GM23248 (cell line): ENCODE measurements at regions not wholly inside any gene's neighbourhood (a gene's known extent, or its start where the extent isn't known, plus 50 kb on each side); places are given as distances from the start of the nearest gene placed in this dataset.

ENCODE experiments used
- DNase-seq: peaks from one replicate; pipeline ENCODE4 v3.0.0-alpha.2; 2015
- H2AFZ ChIP-seq: fragments of 200-600 bp; sonication (generic); 2 replicates; pipeline ENCODE4 v1.6.1; 2016; ENCODE audit warnings: antibody characterized with exemption
- H3F3A ChIP-seq: fragments of 200-600 bp; sonication (generic); 2 replicates; pipeline ENCODE4 v1.6.1; 2016; ENCODE audit warnings: mild to moderate bottlenecking, antibody characterized with exemption, mixed run types; ENCODE audit not compliant: insufficient read depth
- H3K27ac ChIP-seq: fragments of 200-600 bp; sonication (generic); 2 replicates; pipeline ENCODE4 v1.5.1; 2016; ENCODE audit warnings: mild to moderate bottlenecking
- H3K27me3 ChIP-seq: fragments of 200-600 bp; sonication (generic); replicated peaks from 2 replicates; pipeline ENCODE4 v1.6.1; 2016; ENCODE audit warnings: mild to moderate bottlenecking; ENCODE audit not compliant: insufficient read depth
- H3K36me3 ChIP-seq: fragments of 200-600 bp; sonication (generic); 2 replicates; pipeline ENCODE4 v1.6.1; 2016; ENCODE audit warnings: low read depth, mild to moderate bottlenecking
- H3K4me1 ChIP-seq: fragments of 200-600 bp; sonication (generic); 2 replicates; pipeline ENCODE4 v1.6.1; 2016; ENCODE audit warnings: mild to moderate bottlenecking; ENCODE audit not compliant: insufficient read depth
- H3K4me2 ChIP-seq: fragments of 200-600 bp; sonication (generic); one replicate; pipeline ENCODE4 v1.6.1; 2016; ENCODE audit warnings: mild to moderate bottlenecking; ENCODE audit not compliant: unreplicated experiment
- H3K4me3 ChIP-seq: fragments of 200-600 bp; sonication (generic); 2 replicates; pipeline ENCODE4 v1.5.1; 2016; ENCODE audit warnings: mild to moderate bottlenecking
- H3K79me2 ChIP-seq: fragments of 200-600 bp; sonication (generic); 2 replicates; pipeline ENCODE4 v1.6.1; 2016; ENCODE audit warnings: mild to moderate bottlenecking; ENCODE audit not compliant: insufficient read depth
- H3K9ac ChIP-seq: fragments of 200-600 bp; sonication (generic); 2 replicates; pipeline ENCODE4 v1.6.1; 2016; ENCODE audit warnings: mild to moderate bottlenecking
- H3K9me2 ChIP-seq: fragments of 200-600 bp; sonication (generic); 2 replicates; pipeline ENCODE4 v1.6.1; 2016; ENCODE audit warnings: mixed run types, mild to moderate bottlenecking, moderate library complexity; ENCODE audit not compliant: insufficient read depth
- H3K9me3 ChIP-seq: fragments of 200-600 bp; sonication (generic); one replicate; pipeline ENCODE4 v1.6.1; 2017; ENCODE audit warnings: low read depth
- H4K20me1 ChIP-seq: fragments of 200-600 bp; sonication (generic); 2 replicates; pipeline ENCODE4 v1.6.0; 2016; ENCODE audit not compliant: insufficient read depth
- EZH2 ChIP-seq: fragments of 200-600 bp; sonication (generic); IDR thresholded peaks from 2 replicates; pipeline ENCODE4 v1.6.1; 2018; ENCODE audit warnings: antibody characterized with exemption, mild to moderate bottlenecking; ENCODE audit not compliant: insufficient read depth, poor library complexity, severe bottlenecking
- EZH2phosphoT487 ChIP-seq: fragments of 200-600 bp; sonication (generic); IDR thresholded peaks from 2 replicates; pipeline ENCODE4 v1.6.1; 2018; ENCODE audit warnings: antibody characterized with exemption, moderate library complexity, mild to moderate bottlenecking, low read depth; ENCODE audit not compliant: insufficient read depth
- WGBS, 2 experiments: methylation state at CpG; one replicate each; pipeline ENCODE4 v1.1.6; 2015 to 2017; ENCODE audit warnings: low lambda C conversion rate in 2 of 2, low coverage in 1 of 2; ENCODE audit errors: missing lambda C conversion rate in 2 of 2; 5-methylcytosine and 5-hydroxymethylcytosine counted together
- in situ Hi-C: fragments of 300-500 bp; cut with MboI; formaldehyde crosslinking; loops from 2 replicates; pipeline ENCODE4 v1.15.0; 2020

- no peaks in the 10 kb centered on the region for H3K79me2 ChIP-seq
- no peak overlapping the region for H3K9ac ChIP-seq
- no peaks in the 10 kb centered on the region for H3F3A ChIP-seq
- no peaks in the 10 kb centered on the region for H3K27me3 ChIP-seq
- no peak for DNase-seq
- no peaks in the 10 kb centered on the region for H3K9me3 ChIP-seq
- no peak overlapping the region for H3K4me3 ChIP-seq
- H3K36me3 ChIP-seq, result no peaks in the 10 kb centered on the region
- no peaks in the 10 kb centered on the region for H3K4me1 ChIP-seq
- no peak overlapping the region for H3K27ac ChIP-seq
- 97 to 99% methylated on average over 4 of the region's 4 CpGs for WGBS, 2 experiments
- TF ChIP-seq EZH2phosphoT487, result no peak
- TF ChIP-seq EZH2, result no peak
- H3K4me2 ChIP-seq, result no peak overlapping the region
- no peaks in the 10 kb centered on the region for H3K9me2 ChIP-seq
- no peaks in the 10 kb centered on the region for H4K20me1 ChIP-seq
- in situ Hi-C loops, result no loop called here
- H2AFZ ChIP-seq, result no peak overlapping the region
Observed at GRCh38 chr7:16123117-16123770, 298.1 kb downstream of the CRPPA start.

- H3K27me3 ChIP-seq, result no peaks in the 10 kb centered on the region
- no peaks in the 10 kb centered on the region for H3F3A ChIP-seq
- no peaks in the 10 kb centered on the region for H4K20me1 ChIP-seq
- 87 to 88% methylated on average over 3 of the region's 3 CpGs for WGBS, 2 experiments
- in situ Hi-C loops, result no loop called here
- no peaks in the 10 kb centered on the region for H3K9me3 ChIP-seq
- H3K9me2 ChIP-seq, result no peaks in the 10 kb centered on the region
- H3K4me3 ChIP-seq, result no peak overlapping the region
- H3K4me2 ChIP-seq, result no peak overlapping the region
- TF ChIP-seq EZH2, result no peak
- TF ChIP-seq EZH2phosphoT487, result no peak
- no peak overlapping the region for H3K9ac ChIP-seq
- H3K79me2 ChIP-seq, result no peaks in the 10 kb centered on the region
- no peak for DNase-seq
- H2AFZ ChIP-seq, result no peak overlapping the region
- no peaks in the 10 kb centered on the region for H3K4me1 ChIP-seq
- H3K36me3 ChIP-seq, result no peaks in the 10 kb centered on the region
- H3K27ac ChIP-seq, result no peak overlapping the region
Observed at GRCh38 chr7:16121876-16122390, 299.4 kb downstream of the CRPPA start.

GRCh38 chr7:16115374-16115773 lies 306.0 kb downstream of the CRPPA start:
- 78 to 80% methylated on average over 2 of the region's 2 CpGs for WGBS, 2 experiments
- no peak overlapping the region for H2AFZ ChIP-seq
- no peak overlapping the region for H3K9ac ChIP-seq
- TF ChIP-seq EZH2phosphoT487 (no peak), EZH2 (no peak)
- in situ Hi-C loops, result loop anchor here (10.0 kb wide), 1 partner anchor 799 kb away; no protein-coding TSS in a partner anchor
- no peak overlapping the region for H3K4me2 ChIP-seq
- no peaks in the 10 kb centered on the region for H3K27me3 ChIP-seq
- no peaks in the 10 kb centered on the region for H3K9me3 ChIP-seq
- no peaks in the 10 kb centered on the region for H4K20me1 ChIP-seq
- H3K4me3 ChIP-seq, result no peak overlapping the region
- no peaks in the 10 kb centered on the region for H3K4me1 ChIP-seq
- H3K27ac ChIP-seq, result no peak overlapping the region
- no peaks in the 10 kb centered on the region for H3K36me3 ChIP-seq
- H3F3A ChIP-seq, result no peaks in the 10 kb centered on the region
- no peak for DNase-seq
- H3K79me2 ChIP-seq, result no peaks in the 10 kb centered on the region
- no peaks in the 10 kb centered on the region for H3K9me2 ChIP-seq

GRCh38 chr7:16114633-16115032 lies 306.7 kb downstream of the CRPPA start:
- Histone ChIP-seq H3F3A (no peaks in the 10 kb centered on the region), H2AFZ (no peak overlapping the region), H3K79me2 (no peaks in the 10 kb centered on the region), H4K20me1 (no peaks in the 10 kb centered on the region), H3K4me1 (no peaks in the 10 kb centered on the region), H3K36me3 (no peaks in the 10 kb centered on the region), H3K9ac (no peak overlapping the region), H3K9me2 (no peaks in the 10 kb centered on the region), H3K4me3 (no peak overlapping the region), H3K27me3 (no peaks in the 10 kb centered on the region), H3K27ac (no peak overlapping the region), H3K4me2 (no peak overlapping the region), H3K9me3 (no peaks in the 10 kb centered on the region)
- no peak for TF ChIP-seq EZH2phosphoT487
- no peak for TF ChIP-seq EZH2
- in situ Hi-C loops, result loop anchor here (10.0 kb wide), 1 partner anchor 800 kb away; no protein-coding TSS in a partner anchor
- 31 to 50% methylated on average over 1 of the region's 1 CpG for WGBS, 2 experiments
- DNase-seq, result peak; percentile 48
